ENCODE measurements at regions not wholly inside any gene's neighbourhood (a gene's known extent, or its start where the extent isn't known, plus 50 kb on each side); places are given as distances from the start of the nearest gene placed in this dataset.

- TF ChIP-seq POLR2AphosphoS5 (IDR thresholded peaks at IDR 0.05) (no peak), CTCF (IDR thresholded peaks at IDR 0.05) (no peak)
These were observed 1444.5 kb upstream of the FLRT2 start for GRCh38 chr14:84085493-84085892.
